ENCODE measurements at regions not wholly inside any gene's neighbourhood (a gene's known extent, or its start where the extent isn't known, plus 50 kb on each side); places are given as distances from the start of the nearest gene placed in this dataset.

GRCh38 chr6:167665698-167666330, 160.9 kb upstream of the AFDN start (continued):
- TF ChIP-seq ZMYM3 (CRISPR knock-in tag; IDR thresholded peaks at IDR 0.05): peak; percentile 89
- no peak for TF ChIP-seq ZFP36L1 (CRISPR knock-in tag; IDR thresholded peaks at IDR 0.05)
- TF ChIP-seq, protein P1, sequence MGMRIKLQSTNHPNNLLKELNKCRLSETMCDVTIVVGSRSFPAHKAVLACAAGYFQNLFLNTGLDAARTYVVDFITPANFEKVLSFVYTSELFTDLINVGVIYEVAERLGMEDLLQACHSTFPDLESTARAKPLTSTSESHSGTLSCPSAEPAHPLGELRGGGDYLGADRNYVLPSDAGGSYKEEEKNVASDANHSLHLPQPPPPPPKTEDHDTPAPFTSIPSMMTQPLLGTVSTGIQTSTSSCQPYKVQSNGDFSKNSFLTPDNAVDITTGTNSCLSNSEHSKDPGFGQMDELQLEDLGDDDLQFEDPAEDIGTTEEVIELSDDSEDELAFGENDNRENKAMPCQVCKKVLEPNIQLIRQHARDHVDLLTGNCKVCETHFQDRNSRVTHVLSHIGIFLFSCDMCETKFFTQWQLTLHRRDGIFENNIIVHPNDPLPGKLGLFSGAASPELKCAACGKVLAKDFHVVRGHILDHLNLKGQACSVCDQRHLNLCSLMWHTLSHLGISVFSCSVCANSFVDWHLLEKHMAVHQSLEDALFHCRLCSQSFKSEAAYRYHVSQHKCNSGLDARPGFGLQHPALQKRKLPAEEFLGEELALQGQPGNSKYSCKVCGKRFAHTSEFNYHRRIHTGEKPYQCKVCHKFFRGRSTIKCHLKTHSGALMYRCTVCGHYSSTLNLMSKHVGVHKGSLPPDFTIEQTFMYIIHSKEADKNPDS (CRISPR knock-in tag; IDR thresholded peaks at IDR 0.05): no peak
- no peak for TF ChIP-seq ZNF281 (CRISPR knock-in tag; IDR thresholded peaks at IDR 0.05; ENCODE audit: borderline replicate concordance)

DNA sequence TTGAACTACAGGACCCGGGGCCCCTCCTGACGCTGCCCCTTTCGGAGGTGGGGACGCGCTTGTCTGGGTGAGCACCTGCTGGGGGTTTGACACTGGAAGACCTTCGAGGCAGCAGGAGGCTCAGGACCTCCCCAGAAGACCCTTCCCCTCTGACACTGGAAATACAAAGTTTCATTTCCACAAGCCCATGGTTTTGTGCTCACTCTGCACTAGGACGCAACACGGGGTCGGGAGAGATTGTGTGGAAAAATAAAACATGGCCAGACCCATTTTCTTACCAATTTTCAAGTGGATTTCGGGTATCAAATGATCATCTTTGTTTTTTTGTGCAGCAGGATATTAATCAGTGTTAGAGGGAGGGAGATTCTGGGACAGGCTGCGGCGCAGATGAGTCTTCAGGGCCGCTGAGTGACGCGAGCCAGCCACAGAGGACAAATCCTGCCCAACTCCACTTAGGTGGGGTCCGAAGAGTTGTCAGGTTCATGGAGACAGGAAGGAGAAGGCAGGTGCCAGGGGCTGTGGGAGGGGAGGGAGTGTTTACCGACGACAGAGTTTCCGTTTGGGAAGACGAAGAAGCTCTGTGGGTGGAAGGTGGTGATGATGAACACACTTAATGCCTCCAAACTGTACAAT, 160.0 kb upstream of the AFDN start:
- Histone ChIP-seq H3K79me2 (ENCODE audit: insufficient read depth, low read length) (no peaks in the 10 kb centered on the region), H3K4me3 (replicated peaks in 1 of 3; ENCODE audit: insufficient read depth in 1 of 3, low read depth in 2 of 3, low read length in 3 of 3) (no peak overlapping the region), H4K20me1 (ENCODE audit: insufficient read depth, low read length) (no peaks in the 10 kb centered on the region), H3K4me2 (ENCODE audit: low read depth, low read length) (no peak overlapping the region), H2AFZ (ENCODE audit: low read length) (no peak overlapping the region), H3K9me3 (ENCODE audit: low read length) (no peaks in the 10 kb centered on the region), H3K27me3 (ENCODE audit: control insufficient read depth in 1 of 2, insufficient read depth in 2 of 2, low read length in 2 of 2) (no peaks in the 10 kb centered on the region), H3K9ac (ENCODE audit: insufficient read depth, low read depth, low read length) (peak overlapping the region; percentile 59; the same call in 1 of the 2 replicates), H3K36me3 (replicated peaks in 1 of 2; ENCODE audit: control insufficient read depth in 1 of 2, insufficient read depth in 2 of 2, low read length in 2 of 2) (no peaks in the 10 kb centered on the region), H3K4me1 (ENCODE audit: insufficient read depth, low read length) (peaks cover 100% of the 10 kb centered on the region), H3K27ac (ENCODE audit: extremely low read length, insufficient read depth, low read length) (peak overlapping the region; percentile 85)
- DNase-seq (ENCODE audit: low spot score) (no peak), FAIRE-seq (no peak), ATAC-seq (no peak)
- WGBS (ENCODE audit: low lambda C conversion rate): 90% methylated on average over 20 of the region's 20 CpGs
- ChIA-PET POLR2A (interaction anchor here (1.5 to 2.0 kb wide), 2 partner anchors 45 to 95 kb away, joined by 3 to 8 read pairs; no protein-coding TSS in a partner anchor), CTCF (ENCODE audit: low intra/inter-chr PET ratio, low total read pairs) (no interaction called here)
- in situ Hi-C loops (cut with HindIII; ENCODE audit: extremely low pct_ligation_motif_present, low pct_unique_long_range_greater_than_20kb): loop anchor here (5.0 kb wide), 1 partner anchor 99 kb away; no protein-coding TSS in a partner anchor
- no TSS peak for BruUV-seq (replicated peaks)
- intact Hi-C loops (cut with micrococcal nuclease; ENCODE audit: unreplicated experiment): no loop called here
- TF ChIP-seq NPAS2 (CRISPR knock-in tag; IDR thresholded peaks at IDR 0.05; ENCODE audit: borderline replicate concordance) (peak; percentile 31; the same call in 1 of the 2 replicates), TOPORS (CRISPR knock-in tag; IDR thresholded peaks at IDR 0.05) (0 out of 2 replicates have a peak, but pooled peaks have one; percentile 49), ZBTB38 (CRISPR knock-in tag; IDR thresholded peaks at IDR 0.05) (peak; percentile 83), ZNF12 (CRISPR knock-in tag; IDR thresholded peaks at IDR 0.05) (no peak), ZFP82 (CRISPR knock-in tag; IDR thresholded peaks at IDR 0.05; ENCODE audit: borderline replicate concordance) (0 out of 2 replicates have a peak, but pooled peaks have one; percentile 12), ZNF441 (CRISPR knock-in tag; IDR thresholded peaks at IDR 0.05; ENCODE audit: borderline replicate concordance) (0 out of 2 replicates have a peak, but pooled peaks have one; percentile 50), TARDBP (CRISPR knock-in tag; IDR thresholded peaks at IDR 0.05) (0 out of 2 replicates have a peak, but pooled peaks have one; percentile 29), THYN1 (CRISPR knock-in tag; IDR thresholded peaks at IDR 0.05; ENCODE audit: borderline replicate concordance, low read depth) (peak; percentile 82; the same call in 1 of the 2 replicates), ZNF629 (CRISPR knock-in tag; conservative IDR thresholded peaks at IDR 0.05) (no peak), ARID2 (CRISPR knock-in tag; IDR thresholded peaks at IDR 0.05; ENCODE audit: borderline replicate concordance) (0 out of 2 replicates have a peak, but pooled peaks have one; percentile 58), SAP130 (CRISPR knock-in tag; IDR thresholded peaks at IDR 0.05; ENCODE audit: low read depth) (no peak)
